Loucy (cell line): ENCODE measurements at regions not wholly inside any gene's neighbourhood (a gene's known extent, or its start where the extent isn't known, plus 50 kb on each side); places are given as distances from the start of the nearest gene placed in this dataset.

Experiments used
- CTCF ChIP-seq: fragments of 200-600 bp; sonication (generic); conservative IDR thresholded peaks from 2 replicates; pipeline ENCODE4 v1.5.1; 2014; ENCODE audit warnings: mild to moderate bottlenecking, antibody characterized with exemption, low read length
- EZH2phosphoT487 ChIP-seq: fragments of 200-600 bp; IDR thresholded peaks from 2 replicates; pipeline ENCODE4 v1.6.1; 2018; ENCODE audit warnings: antibody characterized with exemption, mild to moderate bottlenecking, moderate library complexity, borderline replicate concordance

DNA sequence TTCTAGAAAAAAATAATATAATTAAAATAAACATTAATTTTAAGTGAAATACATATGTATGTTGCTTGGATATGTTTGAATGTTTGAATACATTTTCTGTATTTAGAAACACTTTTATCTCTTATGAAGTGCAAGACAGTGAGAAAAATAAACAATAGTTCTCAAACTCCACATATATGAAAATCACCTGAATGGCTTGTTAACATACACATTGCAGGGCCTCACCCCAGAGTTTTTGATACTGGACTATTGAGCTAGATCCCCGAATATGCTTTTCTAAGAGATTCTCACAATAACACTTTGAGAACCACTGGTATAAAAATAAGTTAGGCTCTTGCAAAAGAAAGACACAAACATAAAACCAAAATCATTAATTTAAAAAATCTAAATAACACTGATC lies 1570.3 kb upstream of the PRR20A start:
- no peak for TF ChIP-seq CTCF
- no peak for TF ChIP-seq EZH2phosphoT487
